Activated T-cell treated with anti-CD3 and anti-CD28 coated beads, Interleukin-2, amount 50 U/mL, for 1 hour (primary cell): ENCODE measurements at regions not wholly inside any gene's neighbourhood (a gene's known extent, or its start where the extent isn't known, plus 50 kb on each side); places are given as distances from the start of the nearest gene placed in this dataset.

ENCODE experiments used
- DNase-seq: peaks from one replicate; pipeline ENCODE4 v3.0.0-alpha.2; 2020

- no peak for DNase-seq
These were observed 119.2 kb upstream of the NCOR2 start for GRCh38 chr12:124686370-124687173.

GRCh38 chr12:124685689-124686369 lies 118.4 kb upstream of the NCOR2 start:
- no peak for DNase-seq

- no peak for DNase-seq
These were observed 117.7 kb upstream of the NCOR2 start for GRCh38 chr12:124684971-124685688.

- no peak for DNase-seq
These were observed 117.1 kb upstream of the NCOR2 start for GRCh38 chr12:124684496-124684895.

GRCh38 chr12:124683152-124684124 lies 116.0 kb upstream of the NCOR2 start:
- no peak for DNase-seq

- DNase-seq: no peak
These were observed 115.2 kb upstream of the NCOR2 start for GRCh38 chr12:124682425-124683151.

- no peak for DNase-seq
These were observed 114.5 kb upstream of the NCOR2 start for GRCh38 chr12:124681779-124682391.

GRCh38 chr12:124680863-124681778 lies 113.7 kb upstream of the NCOR2 start:
- no peak for DNase-seq

GRCh38 chr12:124679533-124680371 lies 112.3 kb upstream of the NCOR2 start:
- DNase-seq: no peak

GRCh38 chr12:124679047-124679446 lies 111.6 kb upstream of the NCOR2 start:
- DNase-seq: no peak

- DNase-seq: no peak
These were observed 111.0 kb upstream of the NCOR2 start for GRCh38 chr12:124678421-124678893.

GRCh38 chr12:124677552-124678356 lies 110.3 kb upstream of the NCOR2 start:
- no peak for DNase-seq

- DNase-seq: no peak
These were observed 109.5 kb upstream of the NCOR2 start for GRCh38 chr12:124676714-124677462.

GRCh38 chr12:124675881-124676713 lies 108.7 kb upstream of the NCOR2 start:
- DNase-seq: no peak

- no peak for DNase-seq
These were observed 107.5 kb upstream of the NCOR2 start for GRCh38 chr12:124674937-124675336.
